Stimulated activated CD8-positive, alpha-beta memory T cell treated with anti-CD3 and anti-CD28 coated beads, Interleukin-4, amount 100 ng/mL, for 4 hours (primary cell): ENCODE measurements at regions not wholly inside any gene's neighbourhood (a gene's known extent, or its start where the extent isn't known, plus 50 kb on each side); places are given as distances from the start of the nearest gene placed in this dataset.

Experiments
- DNase-seq, 2 donors: peaks; one replicate each; pipeline ENCODE4 v3.0.0-alpha.2; 2020; ENCODE audit warnings: low read depth in 2 of 2, low spot score in 1 of 2

- DNase-seq: no peak
Observed at GRCh38 chr5:8611067-8611466, 742.1 kb downstream of the MTRR start.

- no peak for DNase-seq
Observed at GRCh38 chr5:8613078-8613685, 744.2 kb downstream of the MTRR start.

- no peak for DNase-seq
Observed at GRCh38 chr5:8615142-8615858, 746.4 kb downstream of the MTRR start.

- no peak for DNase-seq
Observed at GRCh38 chr5:8628521-8628920, 759.6 kb downstream of the MTRR start.

- no peak for DNase-seq
Observed at GRCh38 chr5:8633259-8633658, 764.3 kb downstream of the MTRR start.

- no peak for DNase-seq
Observed at GRCh38 chr5:8633696-8634095, 764.7 kb downstream of the MTRR start.

GRCh38 chr5:8634219-8634618, 765.3 kb downstream of the MTRR start:
- DNase-seq: no peak

- DNase-seq: no peak
Observed at GRCh38 chr5:8641786-8642505, 773.0 kb downstream of the MTRR start.

- DNase-seq: no peak
Observed at GRCh38 chr5:8644377-8644776, 775.4 kb downstream of the MTRR start.

- no peak for DNase-seq
Observed at GRCh38 chr5:8647111-8647510, 778.2 kb downstream of the MTRR start.

- DNase-seq: no peak
Observed at GRCh38 chr5:8650186-8650585, 781.2 kb downstream of the MTRR start.

- DNase-seq: no peak
Observed at GRCh38 chr5:8660133-8660893, 791.4 kb downstream of the MTRR start.

GRCh38 chr5:8663374-8663773, 794.4 kb downstream of the MTRR start:
- no peak for DNase-seq

GRCh38 chr5:8675182-8675581, 806.2 kb downstream of the MTRR start:
- no peak for DNase-seq

GRCh38 chr5:8676695-8677094, 807.7 kb downstream of the MTRR start:
- no peak for DNase-seq

GRCh38 chr5:8682381-8682780, 813.4 kb downstream of the MTRR start:
- no peak for DNase-seq

- no peak for DNase-seq
Observed at GRCh38 chr5:8683496-8683895, 814.5 kb downstream of the MTRR start.

GRCh38 chr5:8685704-8686103, 816.8 kb downstream of the MTRR start:
- DNase-seq: no peak

GRCh38 chr5:8686707-8687106, 817.8 kb downstream of the MTRR start:
- DNase-seq: no peak

GRCh38 chr5:8689773-8690172, 820.8 kb downstream of the MTRR start:
- no peak for DNase-seq

- no peak for DNase-seq
Observed at GRCh38 chr5:8691221-8691620, 822.3 kb downstream of the MTRR start.
